ENCODE measurements at regions not wholly inside any gene's neighbourhood (a gene's known extent, or its start where the extent isn't known, plus 50 kb on each side); places are given as distances from the start of the nearest gene placed in this dataset.

DNA sequence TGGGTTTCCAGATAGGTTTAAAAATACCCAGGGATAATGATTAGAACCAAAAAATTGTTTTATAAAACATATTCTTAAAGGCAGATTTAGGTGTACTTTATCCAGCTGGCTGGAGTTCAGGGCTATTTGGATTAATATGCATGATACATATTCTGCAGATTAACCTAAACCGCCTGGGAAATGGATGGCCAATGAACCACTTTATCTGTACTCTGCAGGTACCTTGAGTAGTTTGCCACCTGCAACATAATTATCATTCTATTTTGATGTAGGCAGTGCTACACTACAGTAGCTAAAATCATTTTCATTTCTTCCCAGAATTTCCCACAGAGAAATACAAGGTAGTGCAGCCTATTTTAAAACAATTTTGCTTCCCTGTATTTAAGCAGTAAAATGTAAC, 683.2 kb upstream of the GNPDA2 start:
- Histone ChIP-seq H2BK120ac (ENCODE audit: insufficient read depth, low read length, poor library complexity) (no peak overlapping the region), H3K4me3 (ENCODE audit: low read depth, low read length) (no peak overlapping the region), H4K12ac (ENCODE audit: low read depth, low read length) (no peak overlapping the region), H2BK5ac (ENCODE audit: low read depth, low read length, poor library complexity) (no peak overlapping the region), H2AFZ (ENCODE audit: insufficient read depth, low read length, poor library complexity) (no peak overlapping the region), H3K27me3 (ENCODE audit: insufficient read depth, low read length) (no peaks in the 10 kb centered on the region), H3K14ac (ENCODE audit: low read length) (no peak overlapping the region), H3K79me1 (ENCODE audit: low read length) (no peaks in the 10 kb centered on the region), H3K27ac (ENCODE audit: low read depth, low read length) (no peak overlapping the region), H3K18ac (ENCODE audit: low read length) (no peak overlapping the region), H2BK12ac (ENCODE audit: low read length) (no peak overlapping the region), H4K91ac (ENCODE audit: low read depth, low read length) (no peak overlapping the region), H3K79me2 (ENCODE audit: control insufficient read depth, insufficient read depth, low read length, poor library complexity) (no peaks in the 10 kb centered on the region), H4K8ac (ENCODE audit: low read depth, low read length) (no peak overlapping the region), H3K23ac (ENCODE audit: low read length) (no peak overlapping the region), H3K9ac (ENCODE audit: low read length) (no peak overlapping the region), H3K4me2 (ENCODE audit: low read length) (no peak overlapping the region), H2AK5ac (ENCODE audit: low read length) (no peak overlapping the region), H3K9me3 (ENCODE audit: insufficient read depth, low read depth, low read length) (no peaks in the 10 kb centered on the region), H3K4me1 (ENCODE audit: control insufficient read depth in 1 of 2, insufficient read depth in 2 of 2, low read length in 2 of 2) (no peaks in the 10 kb centered on the region), H3K4ac (ENCODE audit: low read depth, low read length) (no peak overlapping the region), H3K36me3 (ENCODE audit: control insufficient read depth in 1 of 2, insufficient read depth in 2 of 2, low read length in 2 of 2) (no peaks in the 10 kb centered on the region)
- WGBS (ENCODE audit: extremely low coverage, insufficient coverage, insufficient read length), result no CpG with 5 or more reads among the region's 1 CpG
- no peak for DNase-seq

DNA sequence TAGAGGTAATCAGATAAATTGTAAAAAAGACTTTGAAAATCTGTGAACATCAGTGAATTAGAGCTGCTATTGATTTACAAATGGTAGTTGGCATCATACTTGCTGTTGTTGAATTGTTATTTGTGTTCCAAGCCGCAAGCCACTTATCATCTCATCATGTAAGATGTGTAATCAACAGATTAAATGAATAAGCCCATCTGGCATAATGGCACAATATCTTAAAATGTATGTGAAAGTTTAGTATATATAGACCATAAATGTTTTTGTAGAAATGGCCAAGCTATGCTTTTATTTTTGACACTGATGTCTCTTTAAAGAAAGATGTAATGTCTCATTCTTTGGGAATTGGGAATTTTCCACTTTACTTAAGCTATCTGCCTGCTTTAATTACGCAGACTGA, 682.6 kb upstream of the GNPDA2 start:
- Histone ChIP-seq H3K14ac (ENCODE audit: low read length) (no peak overlapping the region), H2BK12ac (ENCODE audit: low read length) (no peak overlapping the region), H2BK5ac (ENCODE audit: low read depth, low read length, poor library complexity) (no peak overlapping the region), H3K9me3 (ENCODE audit: insufficient read depth, low read depth, low read length) (no peaks in the 10 kb centered on the region), H4K91ac (ENCODE audit: low read depth, low read length) (no peak overlapping the region), H2AFZ (ENCODE audit: insufficient read depth, low read length, poor library complexity) (no peak overlapping the region), H3K79me1 (ENCODE audit: low read length) (no peaks in the 10 kb centered on the region), H3K79me2 (ENCODE audit: control insufficient read depth, insufficient read depth, low read length, poor library complexity) (no peaks in the 10 kb centered on the region), H2BK120ac (ENCODE audit: insufficient read depth, low read length, poor library complexity) (no peak overlapping the region), H3K27me3 (ENCODE audit: insufficient read depth, low read length) (no peaks in the 10 kb centered on the region), H3K36me3 (ENCODE audit: control insufficient read depth in 1 of 2, insufficient read depth in 2 of 2, low read length in 2 of 2) (no peaks in the 10 kb centered on the region), H3K18ac (ENCODE audit: low read length) (no peak overlapping the region), H3K4me3 (ENCODE audit: low read depth, low read length) (no peak overlapping the region), H3K23ac (ENCODE audit: low read length) (no peak overlapping the region), H3K4me1 (ENCODE audit: control insufficient read depth in 1 of 2, insufficient read depth in 2 of 2, low read length in 2 of 2) (no peaks in the 10 kb centered on the region), H3K9ac (ENCODE audit: low read length) (no peak overlapping the region), H3K4me2 (ENCODE audit: low read length) (no peak overlapping the region), H4K8ac (ENCODE audit: low read depth, low read length) (no peak overlapping the region), H3K4ac (ENCODE audit: low read depth, low read length) (no peak overlapping the region), H3K27ac (ENCODE audit: low read depth, low read length) (no peak overlapping the region), H2AK5ac (ENCODE audit: low read length) (no peak overlapping the region), H4K12ac (ENCODE audit: low read depth, low read length) (no peak overlapping the region)
- DNase-seq, result no peak
- no CpG with 5 or more reads among the region's 2 CpGs for WGBS (ENCODE audit: extremely low coverage, insufficient coverage, insufficient read length)

- Histone ChIP-seq H4K91ac (ENCODE audit: low read depth, low read length) (no peak overlapping the region), H2AFZ (ENCODE audit: insufficient read depth, low read length, poor library complexity) (no peak overlapping the region), H3K4me1 (ENCODE audit: control insufficient read depth in 1 of 2, insufficient read depth in 2 of 2, low read length in 2 of 2) (no peaks in the 10 kb centered on the region), H3K9ac (ENCODE audit: low read length) (no peak overlapping the region), H2BK120ac (ENCODE audit: insufficient read depth, low read length, poor library complexity) (no peak overlapping the region), H3K4ac (ENCODE audit: low read depth, low read length) (no peak overlapping the region), H3K79me1 (ENCODE audit: low read length) (no peaks in the 10 kb centered on the region), H2BK5ac (ENCODE audit: low read depth, low read length, poor library complexity) (no peak overlapping the region), H2BK12ac (ENCODE audit: low read length) (no peak overlapping the region), H4K12ac (ENCODE audit: low read depth, low read length) (no peak overlapping the region), H3K27ac (ENCODE audit: low read depth, low read length) (no peak overlapping the region), H3K27me3 (ENCODE audit: insufficient read depth, low read length) (no peaks in the 10 kb centered on the region), H3K79me2 (ENCODE audit: control insufficient read depth, insufficient read depth, low read length, poor library complexity) (no peaks in the 10 kb centered on the region), H3K9me3 (ENCODE audit: insufficient read depth, low read depth, low read length) (no peaks in the 10 kb centered on the region), H3K23ac (ENCODE audit: low read length) (no peak overlapping the region), H3K4me2 (ENCODE audit: low read length) (no peak overlapping the region), H3K36me3 (ENCODE audit: control insufficient read depth in 1 of 2, insufficient read depth in 2 of 2, low read length in 2 of 2) (no peaks in the 10 kb centered on the region), H3K14ac (ENCODE audit: low read length) (no peak overlapping the region), H3K18ac (ENCODE audit: low read length) (no peak overlapping the region), H4K8ac (ENCODE audit: low read depth, low read length) (no peak overlapping the region), H2AK5ac (ENCODE audit: low read length) (no peak overlapping the region), H3K4me3 (ENCODE audit: low read depth, low read length) (no peak overlapping the region)
- WGBS (ENCODE audit: extremely low coverage, insufficient coverage, insufficient read length), result no CpG with 5 or more reads among the region's 3 CpGs
- no peak for DNase-seq
Measured at GRCh38 chr4:45399116-45399515, 672.8 kb upstream of the GNPDA2 start.

DNA sequence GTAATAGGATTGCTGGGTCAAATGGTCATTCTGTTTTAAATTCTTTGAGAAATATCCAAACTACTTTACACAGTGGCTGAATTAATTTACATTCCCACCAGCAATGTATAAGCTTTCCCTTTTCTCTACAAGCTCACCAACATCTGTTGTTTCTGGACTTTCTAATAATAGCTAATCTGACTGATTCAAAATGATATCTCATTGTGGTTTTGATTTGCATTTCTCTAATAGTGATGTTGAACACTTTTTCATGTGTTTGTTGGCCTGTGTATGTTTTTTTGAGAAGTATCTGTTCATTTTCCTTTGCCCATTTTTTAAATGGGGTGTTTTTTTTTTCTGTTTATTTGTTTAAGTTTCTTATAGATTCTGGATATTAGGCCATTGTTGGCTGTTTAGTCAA, 659.0 kb upstream of the GNPDA2 start:
- DNase-seq, result no peak
- Histone ChIP-seq H3K9me3 (ENCODE audit: insufficient read depth, low read depth, low read length) (no peaks in the 10 kb centered on the region), H3K27me3 (ENCODE audit: insufficient read depth, low read length) (no peaks in the 10 kb centered on the region), H3K4me3 (ENCODE audit: low read depth, low read length) (no peak overlapping the region), H2AK5ac (ENCODE audit: low read length) (no peak overlapping the region), H3K14ac (ENCODE audit: low read length) (no peak overlapping the region), H3K36me3 (ENCODE audit: control insufficient read depth in 1 of 2, insufficient read depth in 2 of 2, low read length in 2 of 2) (no peaks in the 10 kb centered on the region), H3K27ac (ENCODE audit: low read depth, low read length) (no peak overlapping the region), H2AFZ (ENCODE audit: insufficient read depth, low read length, poor library complexity) (no peak overlapping the region), H3K9ac (ENCODE audit: low read length) (no peak overlapping the region), H2BK12ac (ENCODE audit: low read length) (no peak overlapping the region), H4K91ac (ENCODE audit: low read depth, low read length) (no peak overlapping the region), H3K4me1 (ENCODE audit: control insufficient read depth in 1 of 2, insufficient read depth in 2 of 2, low read length in 2 of 2) (no peaks in the 10 kb centered on the region), H3K4ac (ENCODE audit: low read depth, low read length) (no peak overlapping the region), H4K8ac (ENCODE audit: low read depth, low read length) (no peak overlapping the region), H3K4me2 (ENCODE audit: low read length) (no peak overlapping the region), H3K23ac (ENCODE audit: low read length) (no peak overlapping the region), H2BK120ac (ENCODE audit: insufficient read depth, low read length, poor library complexity) (no peak overlapping the region), H3K79me2 (ENCODE audit: control insufficient read depth, insufficient read depth, low read length, poor library complexity) (no peaks in the 10 kb centered on the region), H4K12ac (ENCODE audit: low read depth, low read length) (no peak overlapping the region), H3K18ac (ENCODE audit: low read length) (no peak overlapping the region), H3K79me1 (ENCODE audit: low read length) (no peaks in the 10 kb centered on the region), H2BK5ac (ENCODE audit: low read depth, low read length, poor library complexity) (no peak overlapping the region)

GRCh38 chr4:45370408-45370807, 644.1 kb upstream of the GNPDA2 start:
- H4K91ac ChIP-seq (ENCODE audit: low read depth, low read length), result no peak overlapping the region

More at GRCh38 chr4:45370408-45370807, 644.1 kb upstream of the GNPDA2 start:
- Histone ChIP-seq H3K4me1 (ENCODE audit: control insufficient read depth in 1 of 2, insufficient read depth in 2 of 2, low read length in 2 of 2) (no peaks in the 10 kb centered on the region), H2BK5ac (ENCODE audit: low read depth, low read length, poor library complexity) (no peak overlapping the region), H3K14ac (ENCODE audit: low read length) (no peak overlapping the region), H4K12ac (ENCODE audit: low read depth, low read length) (no peak overlapping the region), H2BK120ac (ENCODE audit: insufficient read depth, low read length, poor library complexity) (no peak overlapping the region), H3K4me3 (ENCODE audit: low read depth, low read length) (no peak overlapping the region), H3K36me3 (ENCODE audit: control insufficient read depth in 1 of 2, insufficient read depth in 2 of 2, low read length in 2 of 2) (no peaks in the 10 kb centered on the region), H3K9me3 (ENCODE audit: insufficient read depth, low read depth, low read length) (no peaks in the 10 kb centered on the region), H3K4me2 (ENCODE audit: low read length) (no peak overlapping the region), H3K27ac (ENCODE audit: low read depth, low read length) (no peak overlapping the region), H3K4ac (ENCODE audit: low read depth, low read length) (no peak overlapping the region), H3K9ac (ENCODE audit: low read length) (no peak overlapping the region), H3K79me1 (ENCODE audit: low read length) (no peaks in the 10 kb centered on the region), H2BK12ac (ENCODE audit: low read length) (no peak overlapping the region), H2AFZ (ENCODE audit: insufficient read depth, low read length, poor library complexity) (no peak overlapping the region), H3K79me2 (ENCODE audit: control insufficient read depth, insufficient read depth, low read length, poor library complexity) (no peaks in the 10 kb centered on the region), H4K8ac (ENCODE audit: low read depth, low read length) (no peak overlapping the region), H3K27me3 (ENCODE audit: insufficient read depth, low read length) (no peaks in the 10 kb centered on the region), H2AK5ac (ENCODE audit: low read length) (no peak overlapping the region), H3K23ac (ENCODE audit: low read length) (no peak overlapping the region), H3K18ac (ENCODE audit: low read length) (no peak overlapping the region)
- WGBS (ENCODE audit: extremely low coverage, insufficient coverage, insufficient read length), result no CpG with 5 or more reads among the region's 2 CpGs
- no peak for DNase-seq

Data from trophoblast cell (in vitro differentiated cells and primary cell).